TTC549 (cell line): ENCODE measurements at regions not wholly inside any gene's neighbourhood (a gene's known extent, or its start where the extent isn't known, plus 50 kb on each side); places are given as distances from the start of the nearest gene placed in this dataset.
"Not testable (repeated sequence)": the region's sequence is repeated elsewhere in the genome, so short reads cannot be mapped to it uniquely, and the experiment has no call there.

Experiments
- FAIRE-seq: peaks from 2 replicates; lab custom pipeline; 2012; peaks lifted over from hg19 to GRCh38; lab: Jason Lieb, UNC

DNA sequence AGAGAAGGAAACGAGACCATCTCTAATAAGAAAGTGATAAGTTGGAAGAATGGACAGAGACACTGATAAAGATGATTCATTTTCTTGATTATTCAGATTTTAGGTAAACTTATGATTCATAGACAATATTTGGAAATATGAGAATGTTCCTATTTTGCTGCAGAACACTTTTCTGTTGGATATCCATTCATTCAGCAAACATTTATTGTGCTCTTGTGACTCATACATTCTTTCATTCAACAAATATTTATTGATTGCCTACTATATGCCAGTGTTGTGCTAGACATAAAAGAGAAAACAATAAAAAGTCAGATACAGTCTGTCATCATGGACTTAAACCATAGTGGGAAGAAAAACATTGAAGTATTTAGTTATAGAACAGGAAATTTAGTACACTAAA lies 1232.0 kb downstream of the STIM2 start:
- no peak for FAIRE-seq

DNA sequence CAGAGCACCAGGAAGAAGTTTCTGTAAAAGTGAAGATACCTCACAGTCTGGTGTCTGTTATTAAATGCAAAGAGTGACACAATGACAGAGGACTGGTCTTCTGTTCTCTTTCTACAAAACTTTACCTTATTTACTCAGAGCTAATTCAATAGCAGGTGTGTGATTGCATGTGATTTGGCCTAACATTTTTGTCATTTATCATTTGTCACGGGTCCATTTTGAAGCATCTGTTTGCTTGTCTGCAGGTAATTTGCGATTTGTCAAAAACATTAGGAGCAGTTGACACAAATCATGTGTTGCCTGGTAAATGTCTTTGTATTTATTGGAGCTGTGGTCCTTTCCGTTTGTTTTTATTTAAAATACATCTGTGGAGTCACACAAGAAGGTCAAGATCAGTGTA lies 1232.4 kb downstream of the STIM2 start:
- no peak for FAIRE-seq

DNA sequence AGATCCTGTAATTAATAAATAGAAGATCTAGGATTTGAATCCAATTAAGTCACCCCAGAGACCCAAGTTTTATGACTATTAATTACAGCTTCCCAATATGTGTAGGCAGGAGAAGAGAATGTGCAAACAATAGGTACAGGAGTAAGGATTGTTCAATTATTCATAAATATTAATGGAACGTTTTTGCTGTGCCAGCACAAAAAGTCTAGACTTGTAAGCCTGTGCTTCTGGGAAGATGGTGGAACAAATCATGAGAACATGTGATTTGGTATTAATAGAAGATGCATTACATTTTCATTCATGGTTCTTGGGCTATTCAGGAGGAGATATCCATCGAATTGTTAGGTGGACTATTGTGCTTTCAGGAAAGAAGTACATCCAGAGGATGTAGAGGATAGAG lies 1240.9 kb downstream of the STIM2 start:
- no peak for FAIRE-seq

DNA sequence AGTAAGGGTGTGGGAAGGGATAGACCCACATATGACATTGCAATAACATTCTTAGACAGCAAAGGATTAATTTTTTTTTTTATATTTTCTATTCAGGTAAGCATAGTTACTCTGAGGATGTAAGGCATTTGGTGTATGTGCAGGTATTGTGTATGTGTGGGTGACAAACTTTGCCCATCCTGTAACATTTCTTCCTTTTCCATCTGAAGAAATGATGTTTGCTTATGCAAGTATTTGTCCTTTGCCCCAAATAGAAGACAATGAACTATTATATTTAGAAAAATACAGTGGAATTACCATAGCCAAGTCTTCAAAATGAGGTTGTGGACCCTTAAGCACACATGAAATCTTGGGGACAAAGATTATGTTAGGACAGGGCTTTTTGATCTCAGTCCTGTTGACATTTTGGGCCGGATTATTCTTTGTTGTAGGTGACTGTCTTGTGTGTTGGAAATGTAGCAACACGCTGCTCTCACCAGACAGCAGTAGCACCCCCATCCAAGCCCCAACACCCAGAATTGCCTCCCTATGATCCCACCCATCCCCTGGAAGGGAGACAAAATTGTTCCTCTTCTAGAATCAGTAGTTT lies 1244.7 kb downstream of the STIM2 start:
- no peak for FAIRE-seq

DNA sequence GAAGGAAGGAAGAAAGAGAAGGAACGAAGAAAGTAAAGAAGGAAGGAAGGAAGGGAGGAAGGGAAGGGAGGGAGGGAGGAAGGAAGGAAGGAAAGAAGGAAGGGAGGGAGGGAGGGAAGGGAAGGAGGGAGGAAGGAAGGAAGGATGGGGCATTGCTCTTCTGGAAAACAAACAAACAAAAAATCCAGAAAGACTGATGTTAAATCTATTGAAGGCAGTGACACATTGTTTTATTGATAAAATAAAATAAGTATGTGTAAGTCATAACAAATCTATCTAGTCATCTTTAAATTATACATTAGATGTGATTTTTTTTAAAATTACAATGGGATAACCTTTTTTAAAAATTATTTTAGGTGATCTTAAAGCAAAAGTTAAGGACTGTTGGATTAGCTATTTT lies 1245.5 kb downstream of the STIM2 start:
- no peak for FAIRE-seq

DNA sequence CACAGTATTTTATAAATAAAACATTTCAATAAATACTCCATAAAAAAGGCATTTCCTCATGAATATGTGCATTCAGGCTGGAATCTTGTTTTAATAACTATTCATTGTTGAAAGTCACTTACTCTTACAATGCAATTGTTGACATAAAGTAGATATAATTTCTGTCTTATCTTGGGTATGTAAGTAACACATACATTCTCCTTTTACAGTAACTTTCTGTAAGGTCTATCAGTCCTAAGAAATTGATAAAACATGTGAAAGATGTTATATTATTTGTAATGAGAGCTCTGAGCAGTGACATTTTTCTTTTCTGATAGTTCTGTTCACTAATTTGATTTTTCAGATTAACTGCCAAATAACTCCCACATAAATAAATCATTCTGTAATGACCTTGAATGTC lies 1249.2 kb downstream of the STIM2 start:
- FAIRE-seq: no peak

DNA sequence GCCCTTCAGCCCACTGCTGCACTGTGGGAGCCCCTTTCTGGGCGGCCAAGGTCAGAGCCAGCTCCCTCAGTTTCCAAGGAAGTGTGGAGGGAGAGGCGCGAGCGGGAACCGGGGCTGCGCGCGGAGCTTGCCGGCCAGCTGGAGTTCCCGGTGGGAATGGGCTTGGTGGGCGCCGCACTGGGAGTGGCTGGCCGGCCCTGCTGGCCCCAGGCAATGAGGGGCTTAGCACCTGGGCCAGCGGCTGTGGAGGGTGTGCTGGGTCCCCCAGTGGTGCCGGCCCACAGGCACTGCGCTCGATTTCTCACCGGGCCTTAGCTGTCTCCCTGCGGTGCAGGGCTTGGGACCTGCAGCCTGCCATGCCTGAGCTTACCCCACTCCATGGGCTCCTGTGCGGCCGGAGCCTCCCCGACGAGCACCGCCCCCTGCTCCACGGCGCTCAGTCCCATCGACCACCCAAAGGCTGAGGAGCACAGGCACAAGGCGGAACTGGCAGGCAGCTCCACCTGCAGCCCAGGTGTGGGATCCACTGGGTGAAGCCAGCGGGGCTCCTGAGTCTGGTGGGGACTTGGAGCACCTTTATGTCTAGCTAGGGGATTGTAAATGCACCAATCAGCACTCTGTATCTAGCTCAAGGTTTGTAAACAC lies 1252.2 kb downstream of the STIM2 start:
- not testable (repeated sequence) for FAIRE-seq

DNA sequence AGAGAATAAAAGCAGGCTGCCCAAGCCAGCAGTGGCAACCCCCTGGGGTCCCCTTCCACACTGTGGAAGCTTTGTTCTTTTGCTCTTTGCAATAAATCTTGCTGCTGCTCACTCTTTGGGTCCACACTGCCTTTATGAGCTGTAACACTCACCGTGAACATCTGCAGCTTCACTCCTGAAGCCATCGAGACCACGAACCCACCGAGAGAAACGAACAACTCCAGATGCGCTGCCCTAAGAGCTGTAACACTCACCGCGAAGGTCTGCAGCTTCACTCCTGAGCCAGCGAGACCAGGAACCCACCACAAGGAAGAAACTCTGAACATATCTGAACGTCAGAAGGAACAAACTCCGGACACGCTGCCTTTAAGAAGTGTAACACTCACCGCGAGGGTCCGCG lies 1252.9 kb downstream of the STIM2 start:
- FAIRE-seq: not testable (repeated sequence)

DNA sequence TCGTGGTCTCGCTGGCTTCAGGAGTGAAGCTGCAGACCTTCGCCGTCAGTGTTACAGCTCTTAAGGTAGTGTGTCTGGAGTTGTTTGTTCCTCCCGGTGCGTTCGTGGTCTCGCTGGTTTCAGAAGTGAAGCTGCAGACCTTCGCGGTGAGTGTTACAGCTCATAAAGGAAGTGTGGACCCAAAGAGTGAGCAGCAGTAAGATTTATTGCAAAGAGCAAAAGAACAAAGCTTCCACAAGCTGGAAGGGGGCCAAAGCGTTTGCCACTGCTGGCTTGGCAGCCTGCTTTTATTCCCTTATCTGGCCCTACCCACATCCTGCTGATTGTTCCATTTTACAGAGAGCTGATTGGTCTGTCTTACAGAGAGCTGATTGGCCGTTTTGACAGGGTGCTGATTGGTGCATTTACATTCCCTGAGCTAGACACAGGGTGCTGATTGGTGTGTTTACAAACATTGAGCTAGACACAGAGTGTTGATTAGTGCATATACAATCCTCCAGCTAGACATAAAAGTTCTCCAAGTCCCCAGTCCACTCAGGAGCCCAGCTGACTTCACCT lies 1256.0 kb downstream of the STIM2 start:
- FAIRE-seq: not testable (repeated sequence)

DNA sequence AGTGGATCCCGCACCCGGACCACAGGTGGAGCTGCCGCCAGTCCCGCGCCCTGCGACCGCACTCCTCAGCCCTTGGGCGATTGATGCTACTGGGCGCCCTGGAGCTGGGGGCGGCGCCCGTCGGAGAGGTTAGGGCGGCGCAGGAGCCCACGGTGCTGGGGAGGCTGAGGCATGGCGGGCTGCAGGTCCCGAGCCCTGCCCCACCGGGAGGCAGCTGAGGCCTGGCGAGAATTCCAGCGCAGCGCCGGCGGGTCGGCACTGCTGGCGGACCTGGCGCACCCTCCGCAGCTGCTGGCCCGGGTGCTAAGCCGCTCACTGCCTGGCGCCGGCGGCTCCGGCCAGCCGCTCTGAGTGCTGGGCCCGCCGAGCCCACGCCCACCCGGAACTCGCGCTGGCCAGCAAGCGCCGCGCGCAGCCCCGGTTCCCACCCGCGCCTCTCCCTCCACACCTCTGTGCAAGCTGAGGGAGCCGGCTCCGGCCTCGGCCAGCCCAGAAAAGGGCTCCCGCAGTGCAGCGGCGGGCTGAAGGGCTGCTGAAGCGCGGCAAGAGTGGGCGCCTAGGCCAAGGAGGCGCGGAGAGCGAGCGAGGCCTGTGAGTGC lies 1256.5 kb downstream of the STIM2 start:
- no peak for FAIRE-seq

DNA sequence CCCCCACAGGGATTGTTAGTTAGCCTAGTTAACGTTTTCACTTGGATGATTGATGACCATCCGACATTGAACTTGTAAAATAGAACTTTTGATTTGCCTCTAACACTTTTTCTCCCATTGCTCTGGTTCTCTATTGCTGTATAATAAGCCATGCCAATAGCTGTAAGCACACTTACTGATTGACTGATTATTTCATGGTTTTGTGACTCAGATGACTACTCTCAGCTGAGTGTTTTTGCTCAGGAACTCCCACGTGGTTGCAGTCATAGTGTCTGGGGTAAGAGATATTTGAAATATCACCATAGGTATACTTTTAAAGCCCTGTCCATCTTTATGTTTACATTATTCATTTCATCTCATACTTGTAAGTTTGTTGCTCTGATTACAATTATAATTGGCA lies 1285.5 kb downstream of the STIM2 start:
- no peak for FAIRE-seq

DNA sequence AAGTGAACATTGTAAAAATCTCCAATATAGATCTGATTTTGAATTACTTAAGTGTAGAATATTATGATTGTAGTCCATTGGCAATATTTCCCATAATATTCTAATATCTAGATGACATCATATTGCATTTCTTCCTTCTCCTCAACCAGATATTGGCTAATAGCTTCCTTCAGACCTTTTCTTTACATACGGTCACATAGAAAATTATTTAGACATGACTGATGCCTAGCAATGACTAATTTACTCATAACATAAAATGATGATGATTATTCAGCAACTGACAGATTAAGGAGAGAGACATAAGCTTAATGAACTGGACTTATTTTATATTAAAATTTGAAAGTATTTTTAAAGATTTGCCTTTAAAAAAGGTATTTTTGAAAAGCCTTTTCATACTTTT lies 1287.6 kb downstream of the STIM2 start:
- no peak for FAIRE-seq

DNA sequence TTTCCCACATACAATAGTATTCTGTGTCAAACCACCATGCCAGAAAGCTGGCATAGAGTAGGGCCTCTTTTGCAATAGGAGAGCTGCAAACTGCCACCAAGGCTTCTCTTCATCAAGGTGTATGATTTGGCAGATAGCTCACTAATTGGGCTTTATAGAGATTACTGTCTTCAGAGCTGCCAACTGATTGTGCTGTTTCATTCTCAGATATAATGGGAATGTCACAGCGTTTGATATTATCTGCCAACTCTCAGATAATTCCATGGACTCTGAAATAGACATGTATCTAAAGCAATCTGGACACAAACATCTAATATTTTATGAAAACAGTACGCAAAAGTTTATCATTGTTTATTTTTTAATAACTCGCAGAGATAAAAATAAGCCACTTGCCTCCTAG lies 1289.1 kb downstream of the STIM2 start:
- FAIRE-seq: no peak

DNA sequence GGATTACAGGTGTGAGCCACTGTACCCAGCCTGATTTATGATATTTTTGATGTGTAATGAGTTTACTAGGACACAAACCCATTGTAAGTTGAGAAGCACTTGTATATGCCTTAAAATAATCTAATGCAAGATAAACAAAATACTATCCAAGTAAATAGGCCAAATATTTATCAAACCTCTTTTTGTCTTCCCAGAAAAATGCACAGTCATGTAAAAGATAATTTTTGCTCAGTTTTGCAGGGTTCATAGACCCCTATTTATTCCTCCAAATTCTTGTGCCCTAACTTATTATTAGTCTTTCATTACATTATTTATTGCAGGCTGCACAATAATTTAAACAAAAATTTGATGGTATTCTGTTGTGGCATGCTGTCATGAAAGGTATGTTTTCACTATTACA lies 1290.7 kb downstream of the STIM2 start:
- no peak for FAIRE-seq

DNA sequence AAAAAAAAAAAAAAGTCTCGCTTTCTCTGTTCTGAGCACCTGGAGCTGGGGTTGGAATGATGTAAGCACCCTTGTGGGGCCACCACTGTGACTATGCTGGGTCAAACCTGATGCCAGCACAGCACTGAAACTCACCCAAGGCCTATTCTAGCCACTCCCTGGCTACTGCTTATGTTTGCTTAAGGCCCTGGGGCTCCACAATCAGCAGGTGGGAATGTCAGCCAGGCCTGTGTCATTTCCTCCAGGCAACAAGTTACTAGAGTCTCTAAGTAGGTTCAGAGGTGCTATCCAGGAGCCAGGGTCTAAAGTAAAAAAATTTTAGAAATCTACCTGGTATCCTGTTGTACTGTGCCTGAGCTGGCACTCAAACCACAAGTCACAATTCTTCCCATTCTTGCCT lies 1306.8 kb downstream of the STIM2 start:
- FAIRE-seq: no peak

DNA sequence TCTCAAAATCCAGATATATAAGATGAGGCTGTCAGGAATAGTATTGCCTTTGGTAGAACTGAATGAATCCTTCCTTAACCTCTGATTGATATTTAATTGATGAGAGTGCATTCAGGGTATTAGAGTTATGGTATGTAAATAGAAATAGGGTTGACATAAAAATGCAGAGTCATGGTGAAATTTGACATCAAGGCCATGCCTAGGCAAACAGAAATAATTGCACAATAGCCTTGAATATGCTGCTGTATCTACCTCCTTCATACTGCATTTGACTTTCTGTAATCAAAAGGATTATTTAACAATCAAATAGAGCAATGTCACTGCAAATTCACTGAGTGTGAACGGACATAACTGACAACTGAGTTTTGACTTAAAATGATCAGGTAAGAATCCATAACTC lies 1316.3 kb downstream of the STIM2 start:
- FAIRE-seq: no peak

DNA sequence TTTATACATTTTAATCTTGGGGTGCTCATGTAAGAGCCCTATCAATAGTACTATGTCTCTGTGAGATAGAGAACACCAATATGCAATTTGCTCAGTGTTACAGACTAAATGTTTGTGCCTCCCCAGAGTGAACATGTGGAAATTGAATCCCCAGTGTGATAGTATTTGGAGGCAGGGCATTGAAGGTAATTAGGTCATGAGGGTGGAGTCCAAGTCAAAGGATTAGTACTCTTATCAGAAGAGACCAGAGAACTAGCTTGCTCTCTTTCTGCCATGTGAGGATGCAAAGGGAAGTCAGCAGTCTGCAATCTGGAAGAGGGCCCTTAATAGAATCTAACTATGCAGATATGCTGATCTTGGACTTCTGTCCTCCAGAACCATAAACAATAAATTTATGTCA lies 1317.0 kb downstream of the STIM2 start:
- no peak for FAIRE-seq

DNA sequence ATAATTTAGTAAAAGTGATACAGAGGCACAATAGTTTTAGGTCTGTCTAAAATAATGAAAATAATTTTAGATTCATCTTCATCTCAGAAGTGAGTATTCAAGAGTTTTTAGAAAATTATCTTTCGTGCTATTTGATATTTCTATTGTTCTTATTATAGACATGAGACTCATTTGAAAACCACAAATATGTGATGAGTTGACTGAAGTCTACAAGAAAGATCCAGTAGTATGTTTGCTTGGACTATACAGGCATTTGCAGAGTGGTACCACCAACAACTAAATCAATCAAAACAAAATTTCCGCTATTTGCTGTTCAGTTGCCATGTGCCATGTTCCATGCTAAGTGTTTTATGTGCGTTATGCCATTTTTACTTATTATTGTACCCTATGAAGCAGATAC lies 1318.5 kb downstream of the STIM2 start:
- no peak for FAIRE-seq

DNA sequence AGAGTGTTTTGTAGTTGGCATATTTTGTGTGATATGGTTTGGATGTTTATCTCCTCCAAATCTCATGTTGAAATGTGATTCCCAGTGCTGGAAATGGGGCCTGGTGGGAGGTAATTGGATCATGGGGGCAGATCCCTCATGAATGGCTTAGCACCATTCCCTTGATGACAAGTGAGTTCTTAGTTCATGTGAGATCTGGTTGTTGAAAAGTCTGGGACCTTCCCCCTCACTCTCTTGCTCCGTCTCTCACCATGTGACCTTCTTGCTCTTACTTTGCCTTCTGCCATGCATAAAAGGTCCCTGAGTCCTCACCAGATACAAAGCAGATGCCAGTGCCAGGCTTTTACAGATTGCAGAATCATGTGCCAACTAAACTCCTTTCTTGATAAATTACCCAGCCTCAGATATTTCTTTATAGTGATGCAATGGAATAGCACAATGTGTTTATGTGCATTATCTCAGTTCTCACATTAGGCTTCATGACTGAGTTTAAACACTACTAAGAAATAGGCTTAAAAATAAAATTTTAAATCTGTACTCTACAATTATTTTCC lies 1348.8 kb downstream of the STIM2 start:
- no peak for FAIRE-seq

DNA sequence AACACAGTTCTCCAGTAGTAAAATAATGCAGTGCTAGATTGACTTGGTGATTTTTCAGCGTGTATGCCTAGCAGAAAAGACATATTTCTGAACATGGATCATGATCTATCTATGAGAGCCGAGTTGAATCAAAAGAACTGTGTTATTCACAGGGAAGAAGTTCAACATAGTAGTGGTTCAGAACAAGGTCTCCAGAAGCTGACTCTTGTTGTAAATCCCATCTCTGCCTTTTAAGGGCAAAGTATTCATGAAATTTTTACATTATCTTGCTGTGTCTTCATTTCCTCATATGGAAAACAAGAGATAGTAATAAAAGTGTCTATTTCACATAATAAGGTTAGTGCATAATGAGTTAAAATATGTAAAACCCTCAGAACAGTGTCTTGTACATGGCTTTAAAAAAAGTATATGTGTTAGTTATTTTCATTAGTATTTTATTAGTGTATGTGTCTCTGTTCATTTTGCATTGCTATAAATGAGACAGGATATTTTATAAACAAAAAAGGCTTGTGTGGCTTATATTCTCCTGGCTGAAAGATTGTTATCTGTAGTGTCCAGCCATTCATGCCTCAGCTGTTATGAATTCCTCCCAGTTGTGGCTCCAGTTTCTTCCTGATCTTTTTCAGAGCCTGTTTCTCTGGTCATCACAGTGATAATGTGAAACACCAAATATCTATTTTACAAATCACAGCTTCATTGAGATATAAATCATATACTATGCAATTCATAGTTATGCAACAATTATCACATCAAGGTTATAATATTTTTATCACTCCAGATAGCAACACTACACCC lies 1351.2 kb downstream of the STIM2 start:
- no peak for FAIRE-seq

DNA sequence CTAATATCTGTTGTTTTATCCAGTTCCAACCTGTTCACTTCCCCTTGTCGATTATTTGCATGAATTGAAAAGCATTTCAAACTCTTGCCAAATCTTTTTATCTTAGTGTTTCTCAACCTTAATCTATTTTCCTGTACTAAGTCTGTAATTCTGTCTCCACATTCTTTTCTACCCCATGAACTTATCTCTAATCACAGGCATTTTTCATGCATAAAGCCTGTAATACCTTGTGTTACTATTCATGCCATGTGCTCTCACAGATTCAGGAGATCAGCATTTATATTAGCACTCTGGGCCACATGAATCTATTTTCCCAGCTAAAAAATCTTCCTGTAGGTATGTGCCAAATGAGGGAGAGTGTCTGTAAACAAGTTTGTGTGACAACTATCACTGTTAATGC lies 1360.9 kb downstream of the STIM2 start:
- no peak for FAIRE-seq

DNA sequence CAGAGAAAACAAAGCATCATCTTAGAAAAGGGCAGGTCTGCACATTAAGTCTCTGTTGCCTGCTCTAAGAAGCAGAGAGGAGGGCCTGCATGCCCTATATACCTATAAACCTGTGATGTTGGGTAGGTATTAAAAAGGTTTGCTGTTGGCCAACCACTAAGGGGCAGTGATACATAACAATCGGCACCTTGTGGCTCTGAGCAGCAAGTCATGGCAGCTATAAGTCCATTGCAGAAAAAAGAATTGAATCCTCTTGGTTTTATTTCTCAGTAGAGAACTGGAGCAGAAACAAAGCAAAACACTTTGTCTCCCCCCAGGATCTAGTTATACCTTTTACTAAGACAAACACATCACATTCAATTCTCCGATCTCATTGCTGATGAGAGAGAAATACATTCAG lies 1364.4 kb downstream of the STIM2 start:
- FAIRE-seq: no peak
